ENCODE measurements at regions not wholly inside any gene's neighbourhood (a gene's known extent, or its start where the extent isn't known, plus 50 kb on each side); places are given as distances from the start of the nearest gene placed in this dataset.
"Not testable (repeated sequence)": the region's sequence is repeated elsewhere in the genome, so short reads cannot be mapped to it uniquely, and the experiment has no call there.

DNA sequence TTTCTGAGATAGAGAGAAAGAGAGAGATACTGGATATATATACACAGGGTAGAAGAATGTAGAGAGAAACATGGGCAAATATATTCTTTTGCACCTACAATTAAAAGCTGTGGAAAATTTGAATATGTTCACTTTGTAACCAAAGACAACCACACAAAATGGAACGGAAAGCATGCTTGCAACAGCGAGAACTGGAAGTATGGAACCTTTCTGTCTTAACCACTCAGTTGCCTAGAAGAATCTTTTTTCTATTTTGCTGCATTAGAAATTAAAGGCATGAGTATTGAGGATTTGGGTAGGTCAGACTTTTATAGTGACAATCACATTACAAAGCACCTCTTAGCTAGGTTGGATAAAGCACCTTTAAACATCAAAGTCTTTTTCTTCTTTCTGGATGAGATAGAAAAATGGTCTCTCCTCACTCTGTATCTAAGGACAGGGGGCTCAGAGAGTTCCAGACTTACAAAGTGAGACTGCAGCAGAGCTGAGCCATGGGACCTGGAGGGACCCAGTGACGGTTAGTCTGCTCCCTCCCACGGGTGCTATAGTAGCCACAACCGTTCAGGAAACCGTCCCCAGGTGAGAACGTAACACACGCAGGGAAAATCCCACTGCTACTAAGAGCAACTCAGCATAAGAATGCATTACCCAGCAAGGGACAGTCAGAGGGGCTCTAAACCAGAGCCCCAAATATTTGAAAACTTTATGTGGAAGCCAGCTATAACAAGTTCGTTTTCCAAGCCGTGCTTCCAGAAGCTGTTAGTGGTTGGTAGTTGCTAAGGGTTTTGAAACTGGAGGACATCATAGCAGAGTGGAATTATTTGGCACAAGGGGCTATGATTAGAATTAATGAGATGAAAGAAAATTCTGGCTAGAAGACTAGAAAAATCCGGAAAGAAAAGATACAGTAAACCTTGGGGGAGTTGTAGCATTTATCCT is 97.1 kb downstream of the DAD1 start:
- no peak for DNase-seq (ENCODE audit: low read depth)

DNA sequence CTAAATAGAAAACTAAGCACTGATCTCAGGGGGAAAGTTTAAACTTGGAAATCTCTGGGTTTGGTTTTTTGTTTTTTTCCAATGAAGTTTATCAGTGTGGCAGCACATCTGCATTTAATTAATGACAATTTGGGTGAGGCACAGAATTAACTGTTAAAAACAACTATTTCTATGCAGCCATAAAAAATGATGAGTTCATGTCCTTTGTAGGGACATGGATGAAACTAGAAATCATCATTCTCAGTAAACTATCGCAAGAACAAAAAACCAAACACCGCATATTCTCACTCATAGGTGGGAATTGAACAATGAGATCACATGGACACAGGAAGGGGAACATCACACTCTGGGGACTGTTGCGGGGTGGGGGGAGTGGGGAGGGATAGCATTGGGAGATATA is 98.0 kb downstream of the DAD1 start:
- DNase-seq (ENCODE audit: low read depth) = not testable (repeated sequence)

- DNase-seq (ENCODE audit: low read depth) = no peak
Observed at GRCh38 chr14:22489957-22490950, 98.8 kb downstream of the DAD1 start.

- DNase-seq (ENCODE audit: low read depth) = no peak
Observed at GRCh38 chr14:22489244-22489545, 99.8 kb downstream of the DAD1 start.

- no peak for DNase-seq (ENCODE audit: low read depth)
Observed at GRCh38 chr14:22488522-22489243, 100.3 kb downstream of the DAD1 start.

- no peak for DNase-seq (ENCODE audit: low read depth)
Observed at GRCh38 chr14:22487941-22488340, 101.1 kb downstream of the DAD1 start.

GRCh38 chr14:22487401-22487800 is 101.6 kb downstream of the DAD1 start:
- DNase-seq (ENCODE audit: low read depth) = no peak

- no peak for DNase-seq (ENCODE audit: low read depth)
Observed at GRCh38 chr14:22486675-22487074, 102.3 kb downstream of the DAD1 start.

- no peak for DNase-seq (ENCODE audit: low read depth)
Observed at GRCh38 chr14:22485649-22486048, 103.4 kb downstream of the DAD1 start.

GRCh38 chr14:22485178-22485577 is 103.8 kb downstream of the DAD1 start:
- DNase-seq (ENCODE audit: low read depth) = no peak

DNA sequence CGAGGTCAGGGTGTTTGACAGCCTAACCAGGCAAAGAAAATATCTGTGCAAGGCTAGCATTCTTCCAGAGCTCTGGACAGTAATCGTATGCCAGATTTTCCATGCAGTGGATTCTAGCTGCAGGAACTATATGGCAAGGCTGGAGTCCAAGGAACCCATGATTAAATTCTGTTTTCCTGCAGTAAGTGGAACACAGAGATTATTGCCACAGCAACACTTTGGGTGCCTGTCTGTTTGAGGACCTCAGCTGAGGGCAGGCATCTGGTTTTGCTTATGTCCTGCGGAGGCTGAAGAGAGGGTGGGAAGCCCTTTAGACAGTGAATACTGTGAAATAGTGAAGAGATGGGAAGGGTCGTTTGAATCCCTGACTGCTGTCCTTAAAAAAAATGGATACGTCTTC is 104.4 kb downstream of the DAD1 start:
- DNase-seq (ENCODE audit: low read depth) = no peak

- no peak for DNase-seq (ENCODE audit: low read depth)
Observed at GRCh38 chr14:22483863-22484593, 105.0 kb downstream of the DAD1 start.

DNA sequence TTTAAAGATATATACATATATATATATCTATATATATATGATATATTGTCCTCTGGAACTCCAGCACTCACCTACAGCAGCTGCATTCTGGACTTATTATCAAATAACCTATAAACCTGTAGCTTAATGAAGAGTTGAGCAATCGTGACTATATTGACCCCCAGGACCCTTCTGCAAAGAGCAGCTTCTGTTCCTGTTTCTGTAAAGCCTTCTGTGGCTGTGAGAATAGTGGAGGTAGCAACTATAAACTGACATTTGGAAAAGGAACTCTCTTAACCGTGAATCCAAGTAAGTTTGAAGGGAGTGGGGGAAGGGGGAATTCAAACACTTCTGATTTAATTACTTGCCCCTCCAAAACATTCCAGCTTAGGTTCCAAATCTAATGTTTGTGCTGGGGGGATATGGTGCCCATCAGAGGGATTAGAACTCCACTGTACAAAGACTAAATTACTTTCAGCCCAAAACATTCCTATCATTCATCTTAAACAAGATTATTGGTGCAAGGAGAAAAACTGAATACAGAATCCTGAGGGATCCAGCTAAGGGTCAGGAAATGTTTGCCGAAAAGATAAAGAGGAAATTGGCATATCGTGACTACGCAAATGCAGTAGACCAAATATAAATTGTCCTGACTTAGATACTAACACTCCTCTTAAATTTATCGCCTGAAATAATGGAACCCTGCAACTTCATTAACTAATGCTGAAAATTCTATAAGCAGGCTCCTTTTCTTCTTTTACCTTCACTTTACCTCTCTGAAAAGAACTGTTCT is 106.1 kb downstream of the DAD1 start:
- no peak for DNase-seq (ENCODE audit: low read depth)

DNA sequence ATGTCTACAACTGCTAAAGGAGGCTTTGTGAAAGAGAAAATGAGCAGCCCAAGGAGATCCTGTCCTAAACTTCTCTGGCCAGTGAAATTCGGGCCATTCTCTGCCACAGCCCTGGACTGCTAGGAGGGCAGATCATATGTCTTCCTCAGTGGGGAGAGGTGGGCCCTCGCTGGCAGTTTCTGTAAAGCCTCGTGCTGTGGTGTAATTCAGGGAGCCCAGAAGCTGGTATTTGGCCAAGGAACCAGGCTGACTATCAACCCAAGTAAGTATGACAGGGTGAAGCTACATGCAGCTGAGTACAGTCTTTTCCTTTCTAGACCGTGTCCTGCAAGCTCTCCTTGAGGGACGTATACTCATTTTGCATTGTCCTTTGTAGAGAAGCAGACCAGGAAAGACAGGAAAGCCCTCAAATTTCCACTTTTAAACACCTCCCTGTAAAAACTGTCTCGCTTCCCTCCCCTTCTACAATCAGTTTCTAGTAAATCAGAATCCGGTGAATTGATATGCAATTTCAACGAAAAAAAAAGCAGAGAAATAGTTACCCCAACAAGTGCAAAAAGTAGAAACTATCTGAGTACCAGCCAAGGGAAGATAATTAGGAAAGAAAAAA is 106.8 kb downstream of the DAD1 start:
- DNase-seq (ENCODE audit: low read depth) = no peak

DNA sequence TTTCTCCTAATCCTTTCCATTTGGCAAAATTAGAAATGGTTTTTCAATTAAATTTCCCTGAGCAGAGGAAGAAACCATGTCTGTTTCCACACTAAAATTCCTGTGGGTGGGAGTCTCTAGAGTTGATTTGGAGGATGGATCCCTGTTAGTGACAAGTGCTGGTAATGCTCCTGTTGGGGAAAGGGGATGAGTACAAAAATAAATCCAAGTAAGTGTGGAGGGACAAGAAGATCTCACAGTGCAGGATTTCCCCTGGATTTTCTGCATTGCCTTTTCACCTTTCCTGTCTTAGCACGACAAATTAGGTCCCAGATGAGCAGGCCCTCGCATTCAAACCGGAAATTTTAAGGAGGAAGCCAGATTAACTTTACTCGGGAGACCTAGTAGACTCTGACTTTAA is 107.5 kb downstream of the DAD1 start:
- DNase-seq (ENCODE audit: low read depth) = no peak

DNA sequence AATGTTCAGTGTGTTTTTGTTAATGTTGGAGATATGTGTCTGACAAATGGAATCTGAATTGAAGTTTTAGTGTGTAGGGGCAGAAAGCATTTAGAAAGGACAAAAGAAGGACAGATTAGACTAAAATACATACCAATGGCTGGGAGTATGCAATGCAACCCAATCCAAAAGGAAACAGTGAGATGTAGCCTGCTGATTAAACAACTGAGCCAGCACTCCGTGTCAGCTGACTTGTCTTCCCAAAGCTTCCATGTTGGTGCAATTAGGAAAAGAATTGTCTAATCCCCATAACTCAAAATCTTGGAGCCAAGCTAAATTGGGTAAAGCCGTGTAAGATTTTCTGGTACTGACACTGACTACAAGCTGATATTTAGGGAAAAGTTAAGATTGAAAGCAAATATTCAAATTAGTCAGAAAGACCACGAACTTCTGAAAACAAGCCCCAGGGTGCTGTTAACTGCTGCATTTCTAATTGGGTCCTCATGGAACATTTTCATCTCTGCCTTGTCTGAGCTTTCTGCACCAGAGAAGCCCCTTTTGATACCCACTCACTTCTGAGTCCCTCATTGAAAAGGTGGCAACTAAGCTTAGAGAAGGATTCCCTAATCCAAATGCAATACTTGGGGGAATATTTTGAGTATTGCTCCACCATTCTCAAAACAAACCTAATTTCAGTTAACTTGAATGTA is 109.1 kb downstream of the DAD1 start:
- no peak for DNase-seq (ENCODE audit: low read depth)

- DNase-seq (ENCODE audit: low read depth) = no peak
Observed at GRCh38 chr14:22479132-22479531, 109.9 kb downstream of the DAD1 start.

GRCh38 chr14:22478670-22479069 is 110.4 kb downstream of the DAD1 start:
- no peak for DNase-seq (ENCODE audit: low read depth)

DNA sequence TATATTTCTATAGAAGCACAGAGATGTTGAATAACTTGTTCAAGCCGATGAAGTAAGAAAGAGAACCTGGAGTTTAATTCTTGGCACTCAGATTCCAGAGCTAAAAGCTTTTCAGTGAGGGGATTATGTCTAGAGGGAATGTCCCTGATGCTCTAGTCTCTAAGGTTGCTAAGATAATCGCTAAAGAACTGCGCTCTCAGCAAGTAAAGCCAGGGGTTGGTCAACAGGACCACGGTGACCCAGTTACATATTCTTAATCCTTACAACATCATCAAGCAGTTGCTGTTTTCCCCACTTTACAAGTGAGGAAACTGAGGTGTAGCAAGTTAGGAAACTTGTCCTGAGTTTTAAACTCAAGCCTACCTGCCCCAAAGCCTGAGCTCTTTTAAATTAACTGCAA is 110.8 kb downstream of the DAD1 start:
- no peak for DNase-seq (ENCODE audit: low read depth)

Measured in stimulated activated CD8-positive, alpha-beta memory T cell treated with anti-CD3 and anti-CD28 coated beads, Interleukin-7, amount 100 ng/mL, for 24 hours (primary cell).